ENCODE measurements at regions not wholly inside any gene's neighbourhood (a gene's known extent, or its start where the extent isn't known, plus 50 kb on each side); places are given as distances from the start of the nearest gene placed in this dataset.

GRCh38 chr21:20425856-20426255, 572.4 kb upstream of the NCAM2 start:
- Histone ChIP-seq H3K27me3 (ENCODE audit: control insufficient read depth, insufficient read depth, low read length) (no peaks in the 10 kb centered on the region), H3K27ac (no peak overlapping the region), H3K9me3 (ENCODE audit: control insufficient read depth, low read length) (no peaks in the 10 kb centered on the region), H3K36me3 (ENCODE audit: control insufficient read depth, insufficient read depth, low read length) (no peaks in the 10 kb centered on the region), H3K79me2 (no peaks in the 10 kb centered on the region), H3K4me1 (no peaks in the 10 kb centered on the region), H3K4me3 (ENCODE audit: low read depth, low read length) (no peak overlapping the region), H3K9ac (no peak overlapping the region), H3K4me2 (ENCODE audit: low read length) (no peak overlapping the region), H2AFZ (no peak overlapping the region)
- TF ChIP-seq CTCF (IDR thresholded peaks at IDR 0.05) = no peak

- TF ChIP-seq CTCF (IDR thresholded peaks at IDR 0.05) = no peak
- Histone ChIP-seq H2AFZ (no peak overlapping the region), H3K4me3 (ENCODE audit: low read depth, low read length) (no peak overlapping the region), H3K27ac (no peak overlapping the region), H3K36me3 (ENCODE audit: control insufficient read depth, insufficient read depth, low read length) (no peaks in the 10 kb centered on the region), H3K4me2 (ENCODE audit: low read length) (no peak overlapping the region), H3K4me1 (no peaks in the 10 kb centered on the region), H3K79me2 (no peaks in the 10 kb centered on the region), H3K9ac (no peak overlapping the region), H3K27me3 (ENCODE audit: control insufficient read depth, insufficient read depth, low read length) (no peaks in the 10 kb centered on the region), H3K9me3 (ENCODE audit: control insufficient read depth, low read length) (no peaks in the 10 kb centered on the region)
These were observed 557.9 kb upstream of the NCAM2 start for GRCh38 chr21:20440338-20440737.

- H3K9me3 ChIP-seq (ENCODE audit: control insufficient read depth, low read length) = no peaks in the 10 kb centered on the region
- H3K27me3 ChIP-seq (ENCODE audit: control insufficient read depth, insufficient read depth, low read length) = no peaks in the 10 kb centered on the region
- H2AFZ ChIP-seq = no peak overlapping the region
- H3K79me2 ChIP-seq = no peaks in the 10 kb centered on the region
- H3K4me3 ChIP-seq (ENCODE audit: low read depth, low read length) = no peak overlapping the region
- H3K9ac ChIP-seq = no peak overlapping the region
- H3K27ac ChIP-seq = no peak overlapping the region
- no peak overlapping the region for H3K4me2 ChIP-seq (ENCODE audit: low read length)
- no peaks in the 10 kb centered on the region for H3K36me3 ChIP-seq (ENCODE audit: control insufficient read depth, insufficient read depth, low read length)
- no peak for TF ChIP-seq CTCF (IDR thresholded peaks at IDR 0.05)
- no peaks in the 10 kb centered on the region for H3K4me1 ChIP-seq
These were observed 554.6 kb upstream of the NCAM2 start for GRCh38 chr21:20443558-20444155.

GRCh38 chr21:20445971-20446370, 552.2 kb upstream of the NCAM2 start:
- H3K27ac ChIP-seq = no peak overlapping the region
- H3K4me3 ChIP-seq (ENCODE audit: low read depth, low read length) = no peak overlapping the region
- H3K27me3 ChIP-seq (ENCODE audit: control insufficient read depth, insufficient read depth, low read length) = no peaks in the 10 kb centered on the region
- H3K79me2 ChIP-seq = no peaks in the 10 kb centered on the region
- H3K4me2 ChIP-seq (ENCODE audit: low read length) = no peak overlapping the region
- H3K36me3 ChIP-seq (ENCODE audit: control insufficient read depth, insufficient read depth, low read length) = no peaks in the 10 kb centered on the region
- no peaks in the 10 kb centered on the region for H3K9me3 ChIP-seq (ENCODE audit: control insufficient read depth, low read length)
- H3K9ac ChIP-seq = no peak overlapping the region
- H3K4me1 ChIP-seq = no peaks in the 10 kb centered on the region
- H2AFZ ChIP-seq = no peak overlapping the region
- TF ChIP-seq CTCF (IDR thresholded peaks at IDR 0.05) = no peak

GRCh38 chr21:20451046-20451445, 547.2 kb upstream of the NCAM2 start:
- Histone ChIP-seq H3K79me2 (no peaks in the 10 kb centered on the region), H3K36me3 (ENCODE audit: control insufficient read depth, insufficient read depth, low read length) (no peaks in the 10 kb centered on the region), H3K27me3 (ENCODE audit: control insufficient read depth, insufficient read depth, low read length) (no peaks in the 10 kb centered on the region), H2AFZ (no peak overlapping the region), H3K9me3 (ENCODE audit: control insufficient read depth, low read length) (no peaks in the 10 kb centered on the region), H3K9ac (no peak overlapping the region), H3K4me3 (ENCODE audit: low read depth, low read length) (no peak overlapping the region), H3K4me2 (ENCODE audit: low read length) (no peak overlapping the region), H3K4me1 (no peaks in the 10 kb centered on the region), H3K27ac (no peak overlapping the region)
- no peak for TF ChIP-seq CTCF (IDR thresholded peaks at IDR 0.05)
